Hepatocyte (in vitro differentiated cells): ENCODE measurements at regions not wholly inside any gene's neighbourhood (a gene's known extent, or its start where the extent isn't known, plus 50 kb on each side); places are given as distances from the start of the nearest gene placed in this dataset.

Experiments
- DNase-seq: peaks from one replicate; pipeline ENCODE4 v3.0.0-alpha.2; 2016; ENCODE audit warnings: low spot score
- H2AFZ ChIP-seq: fragments of 200-600 bp; sonication (generic); 2 replicates; pipeline ENCODE4 v1.6.0; 2016; ENCODE audit warnings: antibody characterized with exemption, mild to moderate bottlenecking
- H3K27ac ChIP-seq: fragments of 200-600 bp; sonication (generic); 2 replicates; pipeline ENCODE4 v1.5.1; 2016; ENCODE audit warnings: mild to moderate bottlenecking
- H3K27me3 ChIP-seq: fragments of 200-600 bp; sonication (generic); 2 replicates; pipeline ENCODE4 v1.6.1; 2016
- H3K36me3 ChIP-seq: fragments of 200-600 bp; sonication (generic); replicated peaks from 2 replicates; pipeline ENCODE4 v1.5.1; 2016; ENCODE audit warnings: low read depth; ENCODE audit not compliant: insufficient read depth
- H3K4me1 ChIP-seq: fragments of 200-600 bp; sonication (generic); 2 replicates; pipeline ENCODE4 v1.5.1; 2016; ENCODE audit warnings: mild to moderate bottlenecking, moderate library complexity; ENCODE audit not compliant: insufficient read depth
- H3K4me2 ChIP-seq: fragments of 200-600 bp; sonication (generic); 2 replicates; pipeline ENCODE4 v1.6.0; 2016
- H3K4me3 ChIP-seq: fragments of 200-600 bp; sonication (generic); 2 replicates; pipeline ENCODE4 v1.5.1; 2016; ENCODE audit warnings: mild to moderate bottlenecking
- H3K79me2 ChIP-seq: fragments of 200-600 bp; sonication (generic); 2 replicates; pipeline ENCODE4 v1.6.0; 2017; ENCODE audit warnings: mild to moderate bottlenecking
- H3K9me2 ChIP-seq: fragments of 200-600 bp; sonication (generic); replicated peaks from 2 replicates; pipeline ENCODE4 v1.6.0; 2017; ENCODE audit warnings: mild to moderate bottlenecking; ENCODE audit not compliant: insufficient read depth
- H3K9me3 ChIP-seq: fragments of 200-600 bp; sonication (generic); 2 replicates; pipeline ENCODE4 v1.5.1; 2016; ENCODE audit warnings: low read depth, mild to moderate bottlenecking
- H4K20me1 ChIP-seq: fragments of 200-600 bp; sonication (generic); 2 replicates; pipeline ENCODE4 v1.6.0; 2016; ENCODE audit warnings: mild to moderate bottlenecking; ENCODE audit not compliant: insufficient read depth, poor library complexity, severe bottlenecking
- CTCF ChIP-seq: fragments of 200-600 bp; sonication (generic); IDR thresholded peaks from 2 replicates; pipeline ENCODE4 v1.5.1; 2016; ENCODE audit warnings: antibody characterized with exemption, mild to moderate bottlenecking; ENCODE audit not compliant: poor library complexity
- EZH2 ChIP-seq: fragments of 200-600 bp; sonication (generic); IDR thresholded peaks from 2 replicates; pipeline ENCODE4 v1.6.1; 2016; ENCODE audit warnings: antibody characterized with exemption, mild to moderate bottlenecking, borderline replicate concordance
- EZH2phosphoT487 ChIP-seq: fragments of 200-600 bp; sonication (generic); IDR thresholded peaks from one replicate; pipeline ENCODE4 v1.6.1; 2018; ENCODE audit warnings: antibody characterized with exemption, mild to moderate bottlenecking, low read depth, moderate library complexity; ENCODE audit not compliant: unreplicated experiment, severe bottlenecking
- WGBS: methylation state at CpG from one replicate; pipeline ENCODE4 v1.1.6; 2016; ENCODE audit warnings: low lambda C conversion rate; ENCODE audit errors: missing lambda C conversion rate; 5-methylcytosine and 5-hydroxymethylcytosine counted together

DNA sequence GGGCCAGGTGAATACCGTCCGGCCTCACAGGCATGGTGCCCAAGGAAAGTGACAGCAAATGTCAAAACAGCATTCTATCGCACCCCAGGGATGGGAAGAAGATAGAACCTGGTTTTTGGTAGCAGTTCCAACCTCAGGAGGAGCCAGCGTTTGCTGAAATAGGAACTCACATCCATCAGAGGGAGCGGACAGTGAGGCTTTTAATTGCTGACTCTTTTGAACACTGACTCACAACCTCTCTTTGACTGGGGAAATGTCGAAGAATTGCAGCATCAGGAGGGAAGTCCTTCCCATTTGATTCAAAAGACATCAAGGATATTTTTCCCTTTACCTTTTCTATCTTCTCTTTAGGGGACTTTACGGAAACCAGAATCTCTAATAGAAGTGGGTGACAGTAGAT, 114.2 kb downstream of the UNC5CL start:
- H3K36me3 ChIP-seq, result no peaks in the 10 kb centered on the region
- 92% methylated on average over 7 of the region's 7 CpGs for WGBS
- no peaks in the 10 kb centered on the region for H3K79me2 ChIP-seq
- H3K27ac ChIP-seq, result no peak overlapping the region
- H3K9me3 ChIP-seq, result no peaks in the 10 kb centered on the region
- no peak overlapping the region for H3K4me3 ChIP-seq
- H3K4me1 ChIP-seq, result no peaks in the 10 kb centered on the region
- no peaks in the 10 kb centered on the region for H4K20me1 ChIP-seq
- H3K4me2 ChIP-seq, result no peak overlapping the region
- no peak overlapping the region for H2AFZ ChIP-seq
- no peak for DNase-seq
- H3K9me2 ChIP-seq, result no peaks in the 10 kb centered on the region
- no peak for TF ChIP-seq EZH2phosphoT487
- TF ChIP-seq EZH2, result no peak
- TF ChIP-seq CTCF, result no peak
- no peaks in the 10 kb centered on the region for H3K27me3 ChIP-seq

DNA sequence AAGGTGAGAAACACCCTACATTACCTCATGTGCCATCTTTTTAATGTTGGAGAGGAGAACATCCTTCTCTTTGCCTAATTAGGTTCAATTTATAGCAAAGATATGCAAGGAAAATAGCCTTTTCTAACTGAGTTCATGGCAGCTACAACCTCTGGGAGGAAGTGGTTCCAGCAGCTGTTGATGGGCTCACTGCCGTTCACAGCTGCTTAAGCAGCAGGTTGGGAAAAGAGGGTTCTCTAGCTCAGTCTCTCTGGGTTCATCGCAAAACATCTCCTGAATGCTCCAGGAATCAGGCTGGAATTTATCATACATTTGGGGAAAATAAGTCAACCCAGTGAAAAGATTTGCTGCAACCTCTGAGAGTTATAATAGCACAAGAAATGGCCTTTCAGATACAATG, 115.1 kb downstream of the UNC5CL start:
- no peaks in the 10 kb centered on the region for H3K27me3 ChIP-seq
- H3K27ac ChIP-seq, result no peak overlapping the region
- no peak overlapping the region for H2AFZ ChIP-seq
- H3K4me3 ChIP-seq, result no peak overlapping the region
- WGBS, result 89% methylated on average over 2 of the region's 2 CpGs
- no peaks in the 10 kb centered on the region for H3K36me3 ChIP-seq
- DNase-seq, result no peak
- TF ChIP-seq EZH2phosphoT487 (no peak), CTCF (no peak), EZH2 (no peak)
- no peak overlapping the region for H3K4me2 ChIP-seq
- no peaks in the 10 kb centered on the region for H3K79me2 ChIP-seq
- H3K9me2 ChIP-seq, result no peaks in the 10 kb centered on the region
- no peaks in the 10 kb centered on the region for H3K4me1 ChIP-seq
- no peaks in the 10 kb centered on the region for H3K9me3 ChIP-seq
- no peaks in the 10 kb centered on the region for H4K20me1 ChIP-seq

- Histone ChIP-seq H3K79me2 (no peaks in the 10 kb centered on the region), H3K27me3 (no peaks in the 10 kb centered on the region), H2AFZ (no peak overlapping the region), H3K36me3 (no peaks in the 10 kb centered on the region), H3K4me2 (no peak overlapping the region), H3K4me3 (no peak overlapping the region), H4K20me1 (no peaks in the 10 kb centered on the region), H3K27ac (no peak overlapping the region), H3K9me3 (no peaks in the 10 kb centered on the region), H3K4me1 (no peaks in the 10 kb centered on the region), H3K9me2 (no peaks in the 10 kb centered on the region)
- WGBS, result 87% methylated on average over 4 of the region's 4 CpGs
- DNase-seq, result no peak
- TF ChIP-seq EZH2phosphoT487 (no peak), CTCF (no peak), EZH2 (no peak)
These were observed 115.7 kb downstream of the UNC5CL start for GRCh38 chr6:40923326-40923725.

DNA sequence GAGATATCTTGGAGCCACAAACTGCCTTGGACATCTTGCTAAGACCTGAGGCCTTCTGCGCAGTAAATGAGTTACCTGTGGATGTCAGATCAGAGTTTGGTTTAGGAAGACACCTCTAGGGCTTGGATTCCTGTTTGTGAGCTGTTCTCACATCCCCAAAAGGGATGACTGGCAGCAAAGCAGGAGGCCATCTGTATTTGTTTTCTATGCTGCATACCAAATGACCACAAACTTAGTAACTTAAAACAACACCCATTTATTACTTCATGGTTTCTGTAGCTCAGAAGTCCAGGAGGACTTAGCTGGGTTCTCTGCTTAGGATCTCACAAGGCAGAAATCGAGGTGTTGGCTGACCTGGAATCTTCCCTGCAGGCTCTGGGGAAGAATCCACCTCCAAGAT, 116.7 kb downstream of the UNC5CL start:
- H3K79me2 ChIP-seq, result no peaks in the 10 kb centered on the region
- no peaks in the 10 kb centered on the region for H3K9me3 ChIP-seq
- H4K20me1 ChIP-seq, result no peaks in the 10 kb centered on the region
- H3K9me2 ChIP-seq, result no peaks in the 10 kb centered on the region
- 84% methylated on average over 2 of the region's 2 CpGs for WGBS
- DNase-seq, result no peak
- no peak overlapping the region for H3K4me3 ChIP-seq
- H3K27ac ChIP-seq, result no peak overlapping the region
- no peaks in the 10 kb centered on the region for H3K36me3 ChIP-seq
- no peak overlapping the region for H3K4me2 ChIP-seq
- no peaks in the 10 kb centered on the region for H3K27me3 ChIP-seq
- TF ChIP-seq CTCF (no peak), EZH2 (no peak), EZH2phosphoT487 (no peak)
- H2AFZ ChIP-seq, result no peak overlapping the region
- no peaks in the 10 kb centered on the region for H3K4me1 ChIP-seq
